Fibroblast of lung (primary cell): ENCODE measurements at regions not wholly inside any gene's neighbourhood (a gene's known extent, or its start where the extent isn't known, plus 50 kb on each side); places are given as distances from the start of the nearest gene placed in this dataset.
A peak's percentile ranks its signal among the peaks of the same experiment; 100 is the strongest.

Experiments used
- DNase-seq, 2 donors: peaks; one replicate each; pipeline versions ENCODE4 v3.0.0 to v3.0.0-alpha.2; 2010; ENCODE audit warnings: low read depth in 2 of 2
- H2AFZ ChIP-seq: 2 replicates; pipeline ENCODE4 v1.5.1; 2012; ENCODE audit warnings: low read length, control low read depth, inconsistent platforms
- H3K27ac ChIP-seq: 2 replicates; pipeline ENCODE4 v1.5.1; 2011; ENCODE audit warnings: low read length, control low read depth; ENCODE audit not compliant: insufficient read depth
- H3K27me3 ChIP-seq: 2 replicates; pipeline ENCODE4 v1.5.1; 2011; ENCODE audit warnings: mild to moderate bottlenecking, low read length; ENCODE audit not compliant: control insufficient read depth, insufficient read depth
- H3K36me3 ChIP-seq: 2 replicates; pipeline ENCODE4 v1.5.1; 2011; ENCODE audit warnings: low read length; ENCODE audit not compliant: control insufficient read depth, insufficient read depth
- H3K4me1 ChIP-seq: 2 replicates; pipeline ENCODE4 v1.5.1; 2011; ENCODE audit warnings: low read length; ENCODE audit not compliant: control insufficient read depth, insufficient read depth; ENCODE audit errors: extremely low read depth
- H3K4me2 ChIP-seq: 2 replicates; pipeline ENCODE4 v1.5.1; 2011; ENCODE audit warnings: low read length, control low read depth; ENCODE audit not compliant: insufficient read depth; ENCODE audit errors: extremely low read depth
- H3K4me3 ChIP-seq, 4 experiments: fragments of 200-600 bp in 1 of 4; sonication (generic) in 1 of 4; replicated peaks in 1 of 4; 2 replicates each; pipeline ENCODE4 v1.5.1; 2011 to 2016; ENCODE audit warnings: low read length in 4 of 4, low read depth in 3 of 4, mild to moderate bottlenecking in 3 of 4, control low read depth in 2 of 4, inconsistent platforms in 1 of 4, mixed read lengths in 1 of 4; ENCODE audit not compliant: insufficient read depth in 1 of 4; ENCODE audit errors: control extremely low read depth in 1 of 4
- H3K79me2 ChIP-seq: 2 replicates; pipeline ENCODE4 v1.5.1; 2012; ENCODE audit warnings: mild to moderate bottlenecking, low read length, inconsistent platforms; ENCODE audit not compliant: control insufficient read depth, insufficient read depth
- H3K9ac ChIP-seq: 2 replicates; pipeline ENCODE4 v1.5.1; 2011; ENCODE audit warnings: mild to moderate bottlenecking, low read length, control low read depth; ENCODE audit not compliant: insufficient read depth
- H3K9me3 ChIP-seq: 2 replicates; pipeline ENCODE4 v1.5.1; 2012; ENCODE audit warnings: low read depth, low read length; ENCODE audit not compliant: control insufficient read depth, insufficient read depth
- H4K20me1 ChIP-seq: 2 replicates; pipeline ENCODE4 v1.5.1; 2011; ENCODE audit warnings: low read length; ENCODE audit not compliant: control insufficient read depth, insufficient read depth; ENCODE audit errors: extremely low read depth
- EZH2 ChIP-seq: IDR thresholded peaks from 2 replicates; pipeline ENCODE4 v1.5.1; 2012; ENCODE audit warnings: low read length, control low read depth, mild to moderate bottlenecking; ENCODE audit errors: missing control alignments
- TF ChIP-seq, protein P1 (sequence below), 2 donors: IDR thresholded peaks in 1 of 2; conservative IDR thresholded peaks in 1 of 2; 1 replicate in 1 of 2; 2 replicates in 1 of 2; pipeline ENCODE4 v1.5.1; 2011 to 2012; ENCODE audit warnings: low read length in 2 of 2, control low read depth in 1 of 2, inconsistent platforms in 1 of 2, low read depth in 1 of 2, mild to moderate bottlenecking in 1 of 2

DNA sequence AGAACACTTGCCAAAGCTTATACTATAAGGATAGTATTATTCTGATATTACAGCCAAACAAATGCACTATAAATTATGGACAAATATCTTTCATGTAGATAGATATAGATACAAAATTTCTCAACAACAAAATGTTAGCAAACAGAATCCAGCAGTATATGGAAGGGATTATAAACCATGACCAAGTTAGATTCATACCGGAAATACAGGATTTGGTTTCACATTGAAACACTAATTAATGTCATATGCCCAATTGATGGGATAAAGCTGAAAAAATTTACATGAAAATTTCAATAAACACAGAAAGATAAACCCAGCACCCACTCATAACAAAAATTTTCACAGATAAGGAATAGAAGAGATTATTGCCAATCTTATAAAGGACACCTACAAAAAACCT is 770.3 kb upstream of the SLC35B3 start:
- Histone ChIP-seq H2AFZ (no peak overlapping the region), H3K27me3 (no peaks in the 10 kb centered on the region), H3K4me2 (no peak overlapping the region), H3K27ac (no peak overlapping the region), H3K4me1 (no peaks in the 10 kb centered on the region), H3K9me3 (no peaks in the 10 kb centered on the region), H3K79me2 (no peaks in the 10 kb centered on the region), H3K36me3 (no peaks in the 10 kb centered on the region), H3K4me3 (no peak overlapping the region), H3K9ac (no peak overlapping the region), H4K20me1 (no peaks in the 10 kb centered on the region)
- no peak for DNase-seq
- TF ChIP-seq, protein P1, sequence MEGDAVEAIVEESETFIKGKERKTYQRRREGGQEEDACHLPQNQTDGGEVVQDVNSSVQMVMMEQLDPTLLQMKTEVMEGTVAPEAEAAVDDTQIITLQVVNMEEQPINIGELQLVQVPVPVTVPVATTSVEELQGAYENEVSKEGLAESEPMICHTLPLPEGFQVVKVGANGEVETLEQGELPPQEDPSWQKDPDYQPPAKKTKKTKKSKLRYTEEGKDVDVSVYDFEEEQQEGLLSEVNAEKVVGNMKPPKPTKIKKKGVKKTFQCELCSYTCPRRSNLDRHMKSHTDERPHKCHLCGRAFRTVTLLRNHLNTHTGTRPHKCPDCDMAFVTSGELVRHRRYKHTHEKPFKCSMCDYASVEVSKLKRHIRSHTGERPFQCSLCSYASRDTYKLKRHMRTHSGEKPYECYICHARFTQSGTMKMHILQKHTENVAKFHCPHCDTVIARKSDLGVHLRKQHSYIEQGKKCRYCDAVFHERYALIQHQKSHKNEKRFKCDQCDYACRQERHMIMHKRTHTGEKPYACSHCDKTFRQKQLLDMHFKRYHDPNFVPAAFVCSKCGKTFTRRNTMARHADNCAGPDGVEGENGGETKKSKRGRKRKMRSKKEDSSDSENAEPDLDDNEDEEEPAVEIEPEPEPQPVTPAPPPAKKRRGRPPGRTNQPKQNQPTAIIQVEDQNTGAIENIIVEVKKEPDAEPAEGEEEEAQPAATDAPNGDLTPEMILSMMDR (conservative IDR thresholded peaks at IDR 0.05 in 1 of 2, IDR thresholded peaks at IDR 0.05 in 1 of 2; ENCODE audit: low read depth in 1 of 2, low read length in 2 of 2), result no peak
- TF ChIP-seq EZH2, result no peak

DNA sequence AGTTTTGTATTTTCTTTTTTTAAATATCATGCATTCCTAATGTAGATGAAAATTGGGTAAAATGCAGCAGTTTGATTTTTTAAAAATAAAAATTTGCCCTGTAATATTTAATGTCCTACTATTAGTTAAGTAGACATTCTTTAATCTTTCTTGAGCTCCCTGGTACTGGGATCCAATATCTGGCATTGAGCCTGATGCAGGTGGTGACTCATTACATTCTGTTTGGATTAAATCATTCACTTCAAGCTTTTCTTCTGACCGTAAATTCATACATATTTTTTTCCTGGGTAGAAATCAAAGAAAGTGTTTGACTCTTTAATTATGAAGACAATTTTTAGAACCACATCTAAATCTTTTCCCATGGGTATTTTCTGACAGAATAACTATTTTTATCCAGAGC is 768.8 kb upstream of the SLC35B3 start:
- no peak overlapping the region for H3K4me3 ChIP-seq
- H2AFZ ChIP-seq, result no peak overlapping the region
- H3K4me1 ChIP-seq, result no peaks in the 10 kb centered on the region
- H3K79me2 ChIP-seq, result no peaks in the 10 kb centered on the region
- H3K27me3 ChIP-seq, result no peaks in the 10 kb centered on the region
- no peak for TF ChIP-seq EZH2
- TF ChIP-seq, protein P1 (conservative IDR thresholded peaks at IDR 0.05 in 1 of 2, IDR thresholded peaks at IDR 0.05 in 1 of 2; ENCODE audit: low read depth in 1 of 2, low read length in 2 of 2), result no peak
- no peaks in the 10 kb centered on the region for H3K9me3 ChIP-seq
- H4K20me1 ChIP-seq, result no peaks in the 10 kb centered on the region
- peak; percentile 75 to 81 for DNase-seq
- no peak overlapping the region for H3K9ac ChIP-seq
- no peak overlapping the region for H3K4me2 ChIP-seq
- H3K36me3 ChIP-seq, result no peaks in the 10 kb centered on the region
- H3K27ac ChIP-seq, result no peak overlapping the region

DNA sequence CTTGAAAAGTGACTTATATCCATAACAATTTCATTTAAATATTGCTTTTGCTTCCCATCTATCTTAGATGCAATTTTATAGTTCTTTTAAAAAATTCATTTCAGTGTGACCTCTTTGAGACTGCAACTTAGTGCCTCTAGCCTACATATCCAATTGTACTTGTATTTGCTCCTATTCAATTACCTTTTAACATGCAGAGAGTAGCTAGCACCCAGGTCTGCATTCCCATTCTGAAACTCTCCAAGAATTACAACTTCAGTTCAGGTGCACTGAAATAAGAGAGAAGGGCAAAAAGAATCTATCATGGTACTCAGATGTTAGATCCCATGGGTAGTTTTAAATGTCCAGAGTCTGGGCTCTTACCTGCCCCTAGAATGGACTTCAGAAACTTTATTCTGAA is 765.4 kb upstream of the SLC35B3 start:
- no peaks in the 10 kb centered on the region for H3K36me3 ChIP-seq
- H3K79me2 ChIP-seq, result no peaks in the 10 kb centered on the region
- H2AFZ ChIP-seq, result no peak overlapping the region
- no peak for DNase-seq
- no peaks in the 10 kb centered on the region for H3K27me3 ChIP-seq
- no peak overlapping the region for H3K4me2 ChIP-seq
- TF ChIP-seq EZH2, result no peak
- TF ChIP-seq, protein P1 (conservative IDR thresholded peaks at IDR 0.05 in 1 of 2, IDR thresholded peaks at IDR 0.05 in 1 of 2; ENCODE audit: low read depth in 1 of 2, low read length in 2 of 2), result no peak
- H3K4me1 ChIP-seq, result no peaks in the 10 kb centered on the region
- H3K9ac ChIP-seq, result no peak overlapping the region
- H3K4me3 ChIP-seq, result no peak overlapping the region
- no peaks in the 10 kb centered on the region for H4K20me1 ChIP-seq
- no peak overlapping the region for H3K27ac ChIP-seq
- no peaks in the 10 kb centered on the region for H3K9me3 ChIP-seq
